ENCODE measurements at regions not wholly inside any gene's neighbourhood (a gene's known extent, or its start where the extent isn't known, plus 50 kb on each side); places are given as distances from the start of the nearest gene placed in this dataset.

DNA sequence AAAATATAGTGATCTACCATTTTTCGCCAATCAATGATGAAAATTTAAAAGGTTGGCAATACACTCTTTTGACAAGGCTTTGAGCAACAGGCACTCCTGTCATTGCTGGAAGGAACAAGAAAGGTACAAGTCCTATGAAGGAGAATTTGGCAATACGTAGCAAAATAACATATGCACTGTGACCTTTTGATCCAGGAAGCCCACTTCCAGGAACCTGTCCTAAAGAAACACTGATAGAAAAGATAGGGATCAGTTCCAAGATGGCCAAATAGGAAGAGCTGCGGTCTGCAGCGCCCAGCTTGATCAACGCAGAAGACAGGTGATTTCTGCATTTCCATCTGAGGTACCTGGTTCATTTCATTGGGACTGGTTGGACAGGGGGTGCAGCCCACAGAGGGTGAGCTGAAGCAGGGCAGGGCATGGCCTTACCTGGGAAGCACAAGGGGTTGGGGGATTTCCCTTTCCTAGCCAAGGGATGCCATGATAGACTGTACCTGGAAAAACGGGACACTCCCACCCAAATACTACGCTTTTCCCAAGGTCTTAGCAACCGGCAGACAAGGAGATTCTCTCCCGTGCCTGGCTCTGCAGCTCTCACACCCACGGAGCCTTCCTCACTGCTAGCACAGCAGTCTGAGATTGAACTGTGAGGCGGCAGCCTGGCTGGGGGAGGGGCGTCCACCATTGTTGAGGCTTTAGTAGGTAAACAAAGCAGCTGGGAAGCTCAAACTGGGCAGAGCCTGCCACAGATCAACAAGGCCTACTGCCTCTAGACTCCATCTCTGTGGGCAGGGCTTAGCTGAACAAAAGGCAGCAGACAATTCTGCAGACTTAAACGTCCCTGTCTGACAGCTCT is 69.7 kb upstream of the GALNT18 start:
- intact Hi-C loops (cut with DNase I): no loop called here
- Histone ChIP-seq H3K36me3 (replicated peaks in 1 of 2; ENCODE audit: insufficient read depth in 1 of 2, low read depth in 2 of 2) (no peaks in the 10 kb centered on the region), H3K27me3 (no peaks in the 10 kb centered on the region), H3K27ac (no peak overlapping the region), H3K9me3 (no peaks in the 10 kb centered on the region), H3K4me1 (no peaks in the 10 kb centered on the region), H3K4me3 (no peak overlapping the region)
- ATAC-seq (no peak), DNase-seq (no peak)
- TF ChIP-seq, protein P1, sequence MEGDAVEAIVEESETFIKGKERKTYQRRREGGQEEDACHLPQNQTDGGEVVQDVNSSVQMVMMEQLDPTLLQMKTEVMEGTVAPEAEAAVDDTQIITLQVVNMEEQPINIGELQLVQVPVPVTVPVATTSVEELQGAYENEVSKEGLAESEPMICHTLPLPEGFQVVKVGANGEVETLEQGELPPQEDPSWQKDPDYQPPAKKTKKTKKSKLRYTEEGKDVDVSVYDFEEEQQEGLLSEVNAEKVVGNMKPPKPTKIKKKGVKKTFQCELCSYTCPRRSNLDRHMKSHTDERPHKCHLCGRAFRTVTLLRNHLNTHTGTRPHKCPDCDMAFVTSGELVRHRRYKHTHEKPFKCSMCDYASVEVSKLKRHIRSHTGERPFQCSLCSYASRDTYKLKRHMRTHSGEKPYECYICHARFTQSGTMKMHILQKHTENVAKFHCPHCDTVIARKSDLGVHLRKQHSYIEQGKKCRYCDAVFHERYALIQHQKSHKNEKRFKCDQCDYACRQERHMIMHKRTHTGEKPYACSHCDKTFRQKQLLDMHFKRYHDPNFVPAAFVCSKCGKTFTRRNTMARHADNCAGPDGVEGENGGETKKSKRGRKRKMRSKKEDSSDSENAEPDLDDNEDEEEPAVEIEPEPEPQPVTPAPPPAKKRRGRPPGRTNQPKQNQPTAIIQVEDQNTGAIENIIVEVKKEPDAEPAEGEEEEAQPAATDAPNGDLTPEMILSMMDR (IDR thresholded peaks at IDR 0.05): no peak
- no peak for TF ChIP-seq POLR2A (IDR thresholded peaks at IDR 0.05)
- WGBS, 2 donors: 54 to 62% methylated on average over 12 to 13 of the region's 13 CpGs

DNA sequence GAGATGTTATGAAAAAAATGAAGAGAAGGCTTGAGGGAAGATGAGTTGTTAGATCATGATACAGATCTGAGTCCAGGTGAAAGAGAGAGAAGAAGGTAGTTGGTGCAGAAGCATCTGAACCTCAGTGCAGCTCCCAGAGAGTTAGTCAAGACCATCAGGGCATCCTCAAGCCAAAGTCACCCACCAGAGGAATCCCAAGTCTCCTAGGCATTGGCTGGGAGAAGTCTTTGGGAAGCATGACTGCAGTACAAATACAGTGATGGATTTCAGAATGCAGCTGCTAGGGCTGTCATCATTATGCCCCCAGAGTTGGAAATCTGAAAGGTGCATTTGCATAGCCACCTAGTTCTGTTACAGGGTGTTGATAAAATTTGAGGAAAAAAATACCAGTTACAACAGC is 59.7 kb upstream of the GALNT18 start:
- no peaks in the 10 kb centered on the region for H3K36me3 ChIP-seq (replicated peaks in 1 of 2; ENCODE audit: insufficient read depth in 1 of 2, low read depth in 2 of 2)
- H3K4me3 ChIP-seq: no peak overlapping the region
- no peaks in the 10 kb centered on the region for H3K4me1 ChIP-seq
- no peaks in the 10 kb centered on the region for H3K27me3 ChIP-seq
- no peak overlapping the region for H3K27ac ChIP-seq
- no peaks in the 10 kb centered on the region for H3K9me3 ChIP-seq
- ATAC-seq (no peak), DNase-seq (no peak)
- intact Hi-C loops (cut with DNase I): no loop called here
- no peak for TF ChIP-seq POLR2A (IDR thresholded peaks at IDR 0.05)
- TF ChIP-seq, protein P1 (IDR thresholded peaks at IDR 0.05): no peak

DNA sequence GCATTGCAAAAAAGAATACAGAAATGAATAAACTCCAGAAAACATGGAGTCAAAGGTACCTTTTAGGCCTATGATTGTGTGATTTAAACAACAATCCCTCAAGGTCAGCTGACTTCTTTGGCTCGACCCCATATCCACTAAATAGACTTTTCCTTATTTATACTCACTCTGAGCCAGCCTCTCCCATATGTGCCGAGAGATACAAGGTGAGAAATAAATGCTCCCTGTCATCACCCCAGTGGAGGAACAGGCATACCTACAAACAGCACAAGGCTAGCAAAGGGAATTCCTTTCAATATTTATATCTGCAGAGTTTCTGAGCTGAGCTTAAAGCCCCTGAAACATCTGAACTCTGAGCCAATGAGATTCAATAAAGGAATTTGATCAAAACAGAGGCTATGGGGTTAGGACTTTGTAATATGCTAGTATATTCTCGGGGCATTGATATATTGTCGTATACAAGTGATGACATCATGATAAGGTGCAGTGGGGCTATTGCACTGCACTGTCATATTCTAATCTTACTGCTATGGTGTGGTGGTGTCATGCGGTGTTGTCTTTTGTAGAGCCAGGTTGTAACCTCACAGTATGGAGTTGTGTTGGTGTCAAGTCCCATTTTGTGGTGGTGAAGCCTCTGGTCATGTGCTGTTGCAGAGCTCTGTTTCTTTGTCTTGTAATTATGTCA is 56.0 kb upstream of the GALNT18 start:
- no peak for DNase-seq
- TF ChIP-seq, protein P1 (IDR thresholded peaks at IDR 0.05): no peak
- no peak for TF ChIP-seq POLR2A (IDR thresholded peaks at IDR 0.05)
- no peak for ATAC-seq
- no peaks in the 10 kb centered on the region for H3K9me3 ChIP-seq
- 65 to 74% methylated on average over 5 of the region's 5 CpGs for WGBS, 2 donors
- no peaks in the 10 kb centered on the region for H3K4me1 ChIP-seq
- H3K27me3 ChIP-seq: no peaks in the 10 kb centered on the region
- no peak overlapping the region for H3K27ac ChIP-seq
- no peaks in the 10 kb centered on the region for H3K36me3 ChIP-seq (replicated peaks in 1 of 2; ENCODE audit: insufficient read depth in 1 of 2, low read depth in 2 of 2)
- H3K4me3 ChIP-seq: no peak overlapping the region
- intact Hi-C loops (cut with DNase I): no loop called here

DNA sequence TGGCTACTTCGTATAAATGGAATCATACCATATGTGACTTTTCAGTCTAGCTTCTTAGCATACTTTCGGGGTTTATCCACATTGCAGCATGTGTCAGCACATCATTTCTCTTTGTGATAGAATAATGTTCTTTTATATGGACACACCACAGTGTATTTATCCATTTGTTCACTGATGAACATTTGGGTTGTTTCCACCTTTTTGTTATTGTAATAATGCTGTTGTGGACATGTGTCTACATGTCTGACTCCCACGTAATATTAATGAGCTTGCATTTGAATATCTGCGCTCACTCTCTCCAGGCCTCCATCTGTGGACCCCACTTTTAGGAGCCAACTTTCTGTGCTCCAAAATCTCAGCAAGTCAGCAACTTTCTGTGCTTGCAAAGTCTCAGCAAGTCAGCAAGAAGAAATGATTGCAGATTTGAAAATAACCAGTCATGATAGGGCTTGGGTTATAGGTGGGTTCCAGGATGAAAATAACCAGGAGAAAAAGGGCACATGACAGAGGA is 53.9 kb upstream of the GALNT18 start:
- Histone ChIP-seq H3K36me3 (replicated peaks in 1 of 2; ENCODE audit: insufficient read depth in 1 of 2, low read depth in 2 of 2) (no peaks in the 10 kb centered on the region), H3K27ac (no peak overlapping the region), H3K4me3 (no peak overlapping the region), H3K27me3 (no peaks in the 10 kb centered on the region), H3K9me3 (no peaks in the 10 kb centered on the region), H3K4me1 (no peaks in the 10 kb centered on the region)
- WGBS, 2 donors: 76 to 81% methylated on average over 4 of the region's 4 CpGs
- TF ChIP-seq, protein P1 (IDR thresholded peaks at IDR 0.05): no peak
- TF ChIP-seq POLR2A (IDR thresholded peaks at IDR 0.05): no peak
- intact Hi-C loops (cut with DNase I): no loop called here
- ATAC-seq: no peak
- DNase-seq: no peak
